HCT116 (cell line): ENCODE measurements at regions not wholly inside any gene's neighbourhood (a gene's known extent, or its start where the extent isn't known, plus 50 kb on each side); places are given as distances from the start of the nearest gene placed in this dataset.

Source experiments
- ATAC-seq: fragments of 200-7000 bp; cut with Tn5 transposase; 2 replicates; pipeline ENCODE4 v1.9.1; 2020; ENCODE audit warnings: mild to moderate bottlenecking, moderate library complexity
- BruUV-seq: library from RNA; stranded (reverse); fragments of 400-500 nt; replicated peaks from 2 replicates; lab custom pipeline; 2021; lab: Mats Ljungman, UMichigan
- CTCF ChIA-PET: fragments of 300-600 bp; sonication (Branson Sonifier 250); formaldehyde crosslinking; loops from one replicate; lab custom pipeline; 2021; ENCODE audit warnings: antibody characterized with exemption; lab: Charles Lee
- POLR2A ChIA-PET: fragments of 300-600, 350-600 bp; sonication (Branson Sonifier 250); formaldehyde crosslinking; loops from one replicate; lab custom pipeline; 2021; ENCODE audit warnings: antibody characterized with exemption; lab: Charles Lee
- RAD21 ChIA-PET, 2 experiments: fragments of 300-600 bp; sonication (Branson Sonifier 250); formaldehyde crosslinking; loops; one replicate each; lab custom pipeline; 2023; ENCODE audit warnings: low total read pairs in 2 of 2; ENCODE audit not compliant: uncharacterized antibody in 2 of 2, unreplicated experiment in 2 of 2, low non-redundant PET in 1 of 2; lab: Charles Lee
- DNase-seq: peaks from one replicate; pipeline ENCODE4 v3.0.0-alpha.2; 2010; ENCODE audit warnings: low read depth, low spot score
- H2AFZ ChIP-seq: fragments of 200-600 bp; shearing (Covaris generic), sonication (generic); 2 replicates; pipeline ENCODE4 v1.6.1; 2017; ENCODE audit warnings: low read depth, mixed run types, mixed read lengths, antibody characterized with exemption, low read length; ENCODE audit not compliant: poor library complexity, severe bottlenecking
- H3K27ac ChIP-seq: 2 replicates; pipeline ENCODE4 v1.5.1; 2012; ENCODE audit warnings: low read depth, low read length
- H3K27me3 ChIP-seq: fragments of 200-600 bp; sonication (generic); 2 replicates; pipeline ENCODE4 v1.6.1; 2016; ENCODE audit warnings: mixed run types, low read length, mixed read lengths; ENCODE audit not compliant: insufficient read depth
- H3K36me3 ChIP-seq, 2 experiments: fragments of 200-500 bp in 1 of 2; fragments of 200-600 bp in 1 of 2; sonication (Bioruptor generic) in 1 of 2; sonication (generic) in 1 of 2; 2 replicates each; pipeline versions ENCODE4 v1.5.1 to v1.6.1; 2014 to 2016; ENCODE audit warnings: low read length in 2 of 2, inconsistent platforms in 1 of 2, mixed read lengths in 1 of 2, mixed run types in 1 of 2; ENCODE audit not compliant: insufficient read depth in 2 of 2, control insufficient read depth in 1 of 2
- H3K4me1 ChIP-seq, 2 experiments: fragments of 200-600 bp in 1 of 2; sonication (generic) in 1 of 2; 2 replicates each; pipeline versions ENCODE4 v1.5.1 to v1.6.1; 2012 to 2017; ENCODE audit warnings: low read length in 2 of 2, inconsistent platforms in 1 of 2, mild to moderate bottlenecking in 1 of 2, mixed read lengths in 1 of 2, mixed run types in 1 of 2, moderate library complexity in 1 of 2; ENCODE audit not compliant: insufficient read depth in 2 of 2, control insufficient read depth in 1 of 2
- H3K4me2 ChIP-seq: fragments of 200-600 bp; sonication (generic); 2 replicates; pipeline ENCODE4 v1.6.1; 2017; ENCODE audit warnings: mixed run types, low read length, mixed read lengths
- H3K4me3 ChIP-seq, 2 experiments: fragments of 200-600 bp in 1 of 2; sonication (generic) in 1 of 2; replicated peaks in 1 of 2; 2 replicates each; pipeline ENCODE4 v1.5.1; 2011 to 2016; ENCODE audit warnings: low read length in 2 of 2, control low read depth in 1 of 2, low read depth in 1 of 2, mild to moderate bottlenecking in 1 of 2, mixed read lengths in 1 of 2, mixed run types in 1 of 2
- H3K79me2 ChIP-seq: fragments of 200-600 bp; sonication (generic); 2 replicates; pipeline ENCODE4 v1.6.1; 2017; ENCODE audit warnings: mild to moderate bottlenecking, mixed run types, low read length, moderate library complexity, mixed read lengths; ENCODE audit not compliant: insufficient read depth
- H3K9ac ChIP-seq: fragments of 200-600 bp; sonication (generic); 2 replicates; pipeline ENCODE4 v1.6.1; 2016; ENCODE audit warnings: low read length, mixed read lengths
- H3K9me2 ChIP-seq: fragments of 200-600 bp; sonication (generic), shearing (Covaris generic); 2 replicates; pipeline ENCODE4 v1.6.1; 2017; ENCODE audit warnings: mixed run types, mild to moderate bottlenecking, moderate library complexity; ENCODE audit not compliant: insufficient read depth
- H3K9me3 ChIP-seq, 2 experiments: fragments of 200-500 bp in 1 of 2; fragments of 200-600 bp in 1 of 2; sonication (Bioruptor generic) in 1 of 2; sonication (generic) in 1 of 2; 2 replicates each; pipeline ENCODE4 v1.6.1; 2014 to 2017; ENCODE audit warnings: low read length in 2 of 2, mixed read lengths in 2 of 2, inconsistent platforms in 1 of 2, low read depth in 1 of 2, mild to moderate bottlenecking in 1 of 2, mixed run types in 1 of 2, moderate library complexity in 1 of 2; ENCODE audit not compliant: control insufficient read depth in 1 of 2, insufficient read depth in 1 of 2
- H4K20me1 ChIP-seq: fragments of 200-600 bp; sonication (generic), shearing (Covaris generic); 2 replicates; pipeline ENCODE4 v1.6.1; 2017; ENCODE audit warnings: mixed run types, mild to moderate bottlenecking, moderate library complexity; ENCODE audit not compliant: insufficient read depth
- ELF1 ChIP-seq: IDR thresholded peaks from 2 replicates; pipeline ENCODE4 v1.6.1; 2012; ENCODE audit warnings: low read depth, borderline replicate concordance
- FOSL1 ChIP-seq: IDR thresholded peaks from 2 replicates; pipeline ENCODE4 v1.6.1; 2012; ENCODE audit warnings: low read depth
- JUND ChIP-seq: IDR thresholded peaks from 2 replicates; pipeline ENCODE4 v1.6.1; 2012
- POLR2A ChIP-seq: IDR thresholded peaks from 2 replicates; pipeline ENCODE4 v1.7.0; 2011; ENCODE audit warnings: borderline replicate concordance; ENCODE audit not compliant: insufficient read depth, insufficient read length; ENCODE audit errors: extremely low read depth
- RAD21 ChIP-seq: IDR thresholded peaks from 2 replicates; pipeline ENCODE4 v1.6.1; 2012; ENCODE audit warnings: low read depth, mild to moderate bottlenecking
- SRF ChIP-seq: IDR thresholded peaks from 2 replicates; pipeline ENCODE4 v1.6.1; 2012; ENCODE audit warnings: low read depth
- YY1 ChIP-seq: IDR thresholded peaks from 2 replicates; pipeline ENCODE4 v1.6.1; 2011; ENCODE audit warnings: low read length, low read depth, moderate library complexity, mild to moderate bottlenecking; ENCODE audit not compliant: insufficient replicate concordance; ENCODE audit errors: extremely low read depth
- ZFX ChIP-seq: fragments of 450-650 bp; IDR thresholded peaks from 2 replicates; pipeline ENCODE4 v1.6.1; 2017
- intact Hi-C: fragments of 100-400 bp; cut with micrococcal nuclease; formaldehyde crosslinking; loops from 2 replicates; pipeline ENCODE4 v1.10.0; 2022
- TF ChIP-seq, protein P1 (sequence below): IDR thresholded peaks from 2 replicates; pipeline ENCODE4 v1.6.1; 2012; ENCODE audit warnings: low read depth
- TF ChIP-seq, protein P2 (sequence below): IDR thresholded peaks from 2 replicates; pipeline ENCODE4 v1.6.1; 2012
- TF ChIP-seq, protein P3 (sequence below), 3 experiments: fragments of 200-600 bp in 1 of 3; sonication (generic) in 1 of 3; IDR thresholded peaks in 2 of 3; conservative IDR thresholded peaks in 1 of 3; 2 replicates each; pipeline ENCODE4 v1.5.1; 2012 to 2017; ENCODE audit warnings: low read depth in 2 of 3, low read length in 2 of 3, antibody characterized with exemption in 1 of 3, borderline replicate concordance in 1 of 3, control low read depth in 1 of 3, mild to moderate bottlenecking in 1 of 3, mixed read lengths in 1 of 3, mixed run types in 1 of 3, moderate library complexity in 1 of 3; ENCODE audit not compliant: insufficient read depth in 1 of 3
- TF ChIP-seq, protein P4 (sequence below): IDR thresholded peaks from 2 replicates; pipeline ENCODE4 v1.6.1; 2012
- TF ChIP-seq, protein P5 (sequence below): IDR thresholded peaks from 2 replicates; pipeline ENCODE4 v1.6.1; 2011; ENCODE audit warnings: mild to moderate bottlenecking, low read length, moderate library complexity; ENCODE audit not compliant: insufficient replicate concordance; ENCODE audit errors: extremely low read depth

DNA sequence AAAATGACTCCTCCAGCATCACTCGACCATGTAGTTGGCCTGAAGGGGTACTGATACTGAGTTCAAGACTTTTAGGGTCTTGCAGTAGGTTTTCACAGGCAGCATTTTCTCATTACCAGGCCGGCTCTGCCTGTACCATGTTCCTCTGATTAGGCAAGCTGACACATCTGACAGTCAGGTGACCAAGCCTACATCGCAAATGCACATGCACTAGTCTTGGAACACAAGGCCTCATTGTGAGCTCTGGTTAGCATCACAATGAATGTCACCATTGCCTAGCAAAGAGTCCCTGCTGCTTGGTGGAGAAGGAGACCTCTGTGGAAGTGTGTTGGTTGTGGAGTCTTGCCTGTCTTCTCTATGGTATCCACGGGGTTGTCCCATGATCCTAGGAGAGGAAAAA lies 754.1 kb upstream of the TSPY4 start (continued):
- TF ChIP-seq, protein P1, sequence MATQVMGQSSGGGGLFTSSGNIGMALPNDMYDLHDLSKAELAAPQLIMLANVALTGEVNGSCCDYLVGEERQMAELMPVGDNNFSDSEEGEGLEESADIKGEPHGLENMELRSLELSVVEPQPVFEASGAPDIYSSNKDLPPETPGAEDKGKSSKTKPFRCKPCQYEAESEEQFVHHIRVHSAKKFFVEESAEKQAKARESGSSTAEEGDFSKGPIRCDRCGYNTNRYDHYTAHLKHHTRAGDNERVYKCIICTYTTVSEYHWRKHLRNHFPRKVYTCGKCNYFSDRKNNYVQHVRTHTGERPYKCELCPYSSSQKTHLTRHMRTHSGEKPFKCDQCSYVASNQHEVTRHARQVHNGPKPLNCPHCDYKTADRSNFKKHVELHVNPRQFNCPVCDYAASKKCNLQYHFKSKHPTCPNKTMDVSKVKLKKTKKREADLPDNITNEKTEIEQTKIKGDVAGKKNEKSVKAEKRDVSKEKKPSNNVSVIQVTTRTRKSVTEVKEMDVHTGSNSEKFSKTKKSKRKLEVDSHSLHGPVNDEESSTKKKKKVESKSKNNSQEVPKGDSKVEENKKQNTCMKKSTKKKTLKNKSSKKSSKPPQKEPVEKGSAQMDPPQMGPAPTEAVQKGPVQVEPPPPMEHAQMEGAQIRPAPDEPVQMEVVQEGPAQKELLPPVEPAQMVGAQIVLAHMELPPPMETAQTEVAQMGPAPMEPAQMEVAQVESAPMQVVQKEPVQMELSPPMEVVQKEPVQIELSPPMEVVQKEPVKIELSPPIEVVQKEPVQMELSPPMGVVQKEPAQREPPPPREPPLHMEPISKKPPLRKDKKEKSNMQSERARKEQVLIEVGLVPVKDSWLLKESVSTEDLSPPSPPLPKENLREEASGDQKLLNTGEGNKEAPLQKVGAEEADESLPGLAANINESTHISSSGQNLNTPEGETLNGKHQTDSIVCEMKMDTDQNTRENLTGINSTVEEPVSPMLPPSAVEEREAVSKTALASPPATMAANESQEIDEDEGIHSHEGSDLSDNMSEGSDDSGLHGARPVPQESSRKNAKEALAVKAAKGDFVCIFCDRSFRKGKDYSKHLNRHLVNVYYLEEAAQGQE, result no peak

DNA sequence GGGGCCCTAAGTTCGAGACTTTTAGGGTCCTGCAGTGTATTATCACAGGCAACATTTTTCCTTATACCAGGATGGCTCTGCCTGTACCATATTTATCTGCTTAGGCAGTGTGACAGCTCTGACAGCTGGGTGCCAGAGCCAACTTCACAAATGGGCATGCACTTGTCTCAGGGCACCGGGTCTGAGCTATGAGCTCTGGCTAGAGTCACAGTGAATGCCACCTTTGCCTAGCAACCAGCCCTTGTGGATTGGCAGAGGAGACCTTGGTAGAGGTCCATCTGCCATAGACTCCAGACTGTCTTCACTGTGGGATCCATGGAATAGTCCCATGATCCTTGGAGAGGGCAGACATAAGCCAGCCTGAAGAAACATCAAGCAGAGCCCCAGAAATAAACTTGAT lies 746.6 kb upstream of the TSPY4 start:
- DNase-seq, result no peak
- H2AFZ ChIP-seq, result no peak overlapping the region
- TF ChIP-seq, protein P2, sequence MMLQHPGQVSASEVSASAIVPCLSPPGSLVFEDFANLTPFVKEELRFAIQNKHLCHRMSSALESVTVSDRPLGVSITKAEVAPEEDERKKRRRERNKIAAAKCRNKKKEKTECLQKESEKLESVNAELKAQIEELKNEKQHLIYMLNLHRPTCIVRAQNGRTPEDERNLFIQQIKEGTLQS, result no peak
- TF ChIP-seq YY1 (no peak), SRF (no peak), FOSL1 (no peak), RAD21 (no peak), POLR2A (no peak), JUND (no peak), ZFX (no peak), ELF1 (no peak)
- TF ChIP-seq, protein P3, sequence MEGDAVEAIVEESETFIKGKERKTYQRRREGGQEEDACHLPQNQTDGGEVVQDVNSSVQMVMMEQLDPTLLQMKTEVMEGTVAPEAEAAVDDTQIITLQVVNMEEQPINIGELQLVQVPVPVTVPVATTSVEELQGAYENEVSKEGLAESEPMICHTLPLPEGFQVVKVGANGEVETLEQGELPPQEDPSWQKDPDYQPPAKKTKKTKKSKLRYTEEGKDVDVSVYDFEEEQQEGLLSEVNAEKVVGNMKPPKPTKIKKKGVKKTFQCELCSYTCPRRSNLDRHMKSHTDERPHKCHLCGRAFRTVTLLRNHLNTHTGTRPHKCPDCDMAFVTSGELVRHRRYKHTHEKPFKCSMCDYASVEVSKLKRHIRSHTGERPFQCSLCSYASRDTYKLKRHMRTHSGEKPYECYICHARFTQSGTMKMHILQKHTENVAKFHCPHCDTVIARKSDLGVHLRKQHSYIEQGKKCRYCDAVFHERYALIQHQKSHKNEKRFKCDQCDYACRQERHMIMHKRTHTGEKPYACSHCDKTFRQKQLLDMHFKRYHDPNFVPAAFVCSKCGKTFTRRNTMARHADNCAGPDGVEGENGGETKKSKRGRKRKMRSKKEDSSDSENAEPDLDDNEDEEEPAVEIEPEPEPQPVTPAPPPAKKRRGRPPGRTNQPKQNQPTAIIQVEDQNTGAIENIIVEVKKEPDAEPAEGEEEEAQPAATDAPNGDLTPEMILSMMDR (IDR thresholded peaks at IDR 0.05 in 2 of 3, conservative IDR thresholded peaks at IDR 0.05 in 1 of 3; ENCODE audit: borderline replicate concordance in 1 of 3, insufficient read depth in 1 of 3, low read depth in 2 of 3, low read length in 2 of 3), result no peak
- TF ChIP-seq, protein P1, result no peak
- TF ChIP-seq, protein P4, sequence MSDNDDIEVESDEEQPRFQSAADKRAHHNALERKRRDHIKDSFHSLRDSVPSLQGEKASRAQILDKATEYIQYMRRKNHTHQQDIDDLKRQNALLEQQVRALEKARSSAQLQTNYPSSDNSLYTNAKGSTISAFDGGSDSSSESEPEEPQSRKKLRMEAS, result no peak
- TF ChIP-seq, protein P5, sequence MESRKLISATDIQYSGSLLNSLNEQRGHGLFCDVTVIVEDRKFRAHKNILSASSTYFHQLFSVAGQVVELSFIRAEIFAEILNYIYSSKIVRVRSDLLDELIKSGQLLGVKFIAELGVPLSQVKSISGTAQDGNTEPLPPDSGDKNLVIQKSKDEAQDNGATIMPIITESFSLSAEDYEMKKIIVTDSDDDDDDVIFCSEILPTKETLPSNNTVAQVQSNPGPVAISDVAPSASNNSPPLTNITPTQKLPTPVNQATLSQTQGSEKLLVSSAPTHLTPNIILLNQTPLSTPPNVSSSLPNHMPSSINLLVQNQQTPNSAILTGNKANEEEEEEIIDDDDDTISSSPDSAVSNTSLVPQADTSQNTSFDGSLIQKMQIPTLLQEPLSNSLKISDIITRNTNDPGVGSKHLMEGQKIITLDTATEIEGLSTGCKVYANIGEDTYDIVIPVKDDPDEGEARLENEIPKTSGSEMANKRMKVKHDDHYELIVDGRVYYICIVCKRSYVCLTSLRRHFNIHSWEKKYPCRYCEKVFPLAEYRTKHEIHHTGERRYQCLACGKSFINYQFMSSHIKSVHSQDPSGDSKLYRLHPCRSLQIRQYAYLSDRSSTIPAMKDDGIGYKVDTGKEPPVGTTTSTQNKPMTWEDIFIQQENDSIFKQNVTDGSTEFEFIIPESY, result no peak
- intact Hi-C loops, result no loop called here
- RAD21 ChIA-PET, result no interaction called here
- H3K9me2 ChIP-seq, result no peaks in the 10 kb centered on the region
- H3K4me2 ChIP-seq, result no peak overlapping the region
- H3K36me3 ChIP-seq, result no peaks in the 10 kb centered on the region
- H3K9ac ChIP-seq, result no peak overlapping the region
- H4K20me1 ChIP-seq, result no peaks in the 10 kb centered on the region
- POLR2A ChIA-PET, result no interaction called here
- H3K27ac ChIP-seq, result no peak overlapping the region
- no peak for ATAC-seq
- H3K4me3 ChIP-seq, result no peak overlapping the region
- no TSS peak for BruUV-seq
- H3K27me3 ChIP-seq, result no peaks in the 10 kb centered on the region
- H3K4me1 ChIP-seq, result no peaks in the 10 kb centered on the region
- CTCF ChIA-PET, result no interaction called here
- no peaks in the 10 kb centered on the region for H3K79me2 ChIP-seq
- H3K9me3 ChIP-seq, result no peaks in the 10 kb centered on the region
